Keratinocyte (primary cell): ENCODE measurements at regions not wholly inside any gene's neighbourhood (a gene's known extent, or its start where the extent isn't known, plus 50 kb on each side); places are given as distances from the start of the nearest gene placed in this dataset.

Source experiments
- DNase-seq: peaks from one replicate; pipeline ENCODE4 v3.0.0-alpha.2; 2011; ENCODE audit warnings: low read depth, missing footprints, low spot score
- FAIRE-seq: peaks from 2 replicates; lab custom pipeline; 2011; peaks lifted over from hg19 to GRCh38; lab: Jason Lieb, UNC
- H2AFZ ChIP-seq: 2 replicates; pipeline ENCODE4 v1.6.0; 2012; ENCODE audit warnings: low read length, control low read depth, inconsistent platforms; ENCODE audit not compliant: control insufficient read depth
- H3K27ac ChIP-seq: 2 replicates; pipeline ENCODE4 v1.5.1; 2011; ENCODE audit warnings: low read length; ENCODE audit not compliant: control insufficient read depth, insufficient read depth
- H3K27me3 ChIP-seq: 3 replicates; pipeline ENCODE4 v1.6.0; 2011; ENCODE audit warnings: low read length; ENCODE audit not compliant: control insufficient read depth, insufficient read depth; ENCODE audit errors: extremely low read depth
- H3K36me3 ChIP-seq, 2 experiments: 2 replicates in 1 of 2; 3 replicates in 1 of 2; pipeline ENCODE4 v1.5.1; 2011; ENCODE audit warnings: low read length in 2 of 2, mild to moderate bottlenecking in 1 of 2; ENCODE audit not compliant: control insufficient read depth in 2 of 2, insufficient read depth in 2 of 2; ENCODE audit errors: extremely low read depth in 1 of 2
- H3K4me1 ChIP-seq: 3 replicates; pipeline ENCODE4 v1.5.1; 2011; ENCODE audit warnings: low read length; ENCODE audit not compliant: control insufficient read depth, insufficient read depth; ENCODE audit errors: extremely low read depth
- H3K4me2 ChIP-seq: 3 replicates; pipeline ENCODE4 v1.6.0; 2011; ENCODE audit warnings: low read depth, low read length; ENCODE audit not compliant: control insufficient read depth, insufficient read depth; ENCODE audit errors: extremely low read depth
- H3K4me3 ChIP-seq, 3 experiments: fragments of 200-600 bp in 1 of 3; sonication (generic) in 1 of 3; 2 replicates in 2 of 3; 3 replicates in 1 of 3; pipeline ENCODE4 v1.5.1; 2011 to 2016; ENCODE audit warnings: low read length in 3 of 3, mild to moderate bottlenecking in 3 of 3, control low read depth in 2 of 3, inconsistent platforms in 1 of 3, low read depth in 1 of 3, mixed read lengths in 1 of 3, mixed run types in 1 of 3, moderate library complexity in 1 of 3; ENCODE audit not compliant: control insufficient read depth in 2 of 3, insufficient read depth in 2 of 3; ENCODE audit errors: extremely low read depth in 1 of 3
- H3K79me2 ChIP-seq: 2 replicates; pipeline ENCODE4 v1.6.0; 2012; ENCODE audit warnings: low read length; ENCODE audit not compliant: control insufficient read depth, insufficient read depth
- H3K9ac ChIP-seq: 3 replicates; pipeline ENCODE4 v1.6.0; 2011; ENCODE audit warnings: low read length; ENCODE audit not compliant: control insufficient read depth, insufficient read depth; ENCODE audit errors: extremely low read depth
- H3K9me1 ChIP-seq: 3 replicates; pipeline ENCODE4 v1.6.0; 2011; ENCODE audit warnings: low read length; ENCODE audit not compliant: control insufficient read depth, insufficient read depth; ENCODE audit errors: extremely low read depth
- H3K9me3 ChIP-seq: 2 replicates; pipeline ENCODE4 v1.5.1; 2012; ENCODE audit warnings: low read depth, low read length; ENCODE audit not compliant: control insufficient read depth
- H4K20me1 ChIP-seq: 3 replicates; pipeline ENCODE4 v1.6.0; 2011; ENCODE audit warnings: low read length; ENCODE audit not compliant: control insufficient read depth, insufficient read depth; ENCODE audit errors: extremely low read depth
- CTCF ChIP-seq, 3 experiments: IDR thresholded peaks in 1 of 3; conservative IDR thresholded peaks in 1 of 3; optimal IDR thresholded peaks in 1 of 3; 2 replicates in 2 of 3; 3 replicates in 1 of 3; pipeline versions ENCODE3 to v1.5.1; 2011; ENCODE audit warnings: low read length in 3 of 3, mild to moderate bottlenecking in 3 of 3, moderate library complexity in 2 of 3, control low read depth in 1 of 3, inconsistent platforms in 1 of 3; ENCODE audit not compliant: insufficient read depth in 2 of 3; ENCODE audit errors: extremely low read depth in 1 of 3
- EZH2 ChIP-seq: IDR thresholded peaks from one replicate; pipeline ENCODE4 v1.6.1; 2012; ENCODE audit warnings: inconsistent platforms, mild to moderate bottlenecking, low read length, moderate library complexity
- dilution Hi-C: fragments of 300-500 bp; cut with MboI; formaldehyde crosslinking; loops from one replicate; pipeline ENCODE4 v1.7.0; 2020; ENCODE audit warnings: low sequenced_read_pairs; ENCODE audit not compliant: extremely low pct_ligation_motif_present

- Histone ChIP-seq H3K9me3 (no peaks in the 10 kb centered on the region), H4K20me1 (no peaks in the 10 kb centered on the region), H3K4me1 (no peaks in the 10 kb centered on the region), H3K4me2 (no peak overlapping the region), H3K27me3 (no peaks in the 10 kb centered on the region), H2AFZ (no peak overlapping the region), H3K9me1 (no peaks in the 10 kb centered on the region), H3K27ac (no peak overlapping the region), H3K4me3 (no peak overlapping the region), H3K9ac (no peak overlapping the region), H3K36me3 (no peaks in the 10 kb centered on the region), H3K79me2 (no peaks in the 10 kb centered on the region)
- DNase-seq (no peak), FAIRE-seq (no peak)
- dilution Hi-C loops: no loop called here
- TF ChIP-seq CTCF (optimal IDR thresholded peaks at IDR 0.05 in 1 of 3, IDR thresholded peaks at IDR 0.05 in 1 of 3, conservative IDR thresholded peaks at IDR 0.05 in 1 of 3; ENCODE audit: extremely low read depth in 1 of 3, insufficient read depth in 2 of 3, low read length in 3 of 3) (no peak), EZH2 (no peak)
These were observed 108.4 kb upstream of the FGF10 start for GRCh38 chr5:44497606-44498005.

- DNase-seq (no peak), FAIRE-seq (no peak)
- TF ChIP-seq CTCF (optimal IDR thresholded peaks at IDR 0.05 in 1 of 3, IDR thresholded peaks at IDR 0.05 in 1 of 3, conservative IDR thresholded peaks at IDR 0.05 in 1 of 3; ENCODE audit: extremely low read depth in 1 of 3, insufficient read depth in 2 of 3, low read length in 3 of 3): no peak
- TF ChIP-seq EZH2: no peak
These were observed 106.1 kb upstream of the FGF10 start for GRCh38 chr5:44495280-44495679.

More at GRCh38 chr5:44495280-44495679, 106.1 kb upstream of the FGF10 start:
- no peaks in the 10 kb centered on the region for H4K20me1 ChIP-seq
- no peak overlapping the region for H3K27ac ChIP-seq
- no peak overlapping the region for H3K4me2 ChIP-seq
- H3K79me2 ChIP-seq: no peaks in the 10 kb centered on the region
- H3K9me3 ChIP-seq: no peaks in the 10 kb centered on the region
- H3K4me1 ChIP-seq: no peaks in the 10 kb centered on the region
- H3K27me3 ChIP-seq: no peaks in the 10 kb centered on the region
- H2AFZ ChIP-seq: no peak overlapping the region
- H3K36me3 ChIP-seq: no peaks in the 10 kb centered on the region
- no peak overlapping the region for H3K4me3 ChIP-seq
- dilution Hi-C loops: no loop called here
- no peak overlapping the region for H3K9ac ChIP-seq
- no peaks in the 10 kb centered on the region for H3K9me1 ChIP-seq
